ENCODE measurements at regions not wholly inside any gene's neighbourhood (a gene's known extent, or its start where the extent isn't known, plus 50 kb on each side); places are given as distances from the start of the nearest gene placed in this dataset.

DNA sequence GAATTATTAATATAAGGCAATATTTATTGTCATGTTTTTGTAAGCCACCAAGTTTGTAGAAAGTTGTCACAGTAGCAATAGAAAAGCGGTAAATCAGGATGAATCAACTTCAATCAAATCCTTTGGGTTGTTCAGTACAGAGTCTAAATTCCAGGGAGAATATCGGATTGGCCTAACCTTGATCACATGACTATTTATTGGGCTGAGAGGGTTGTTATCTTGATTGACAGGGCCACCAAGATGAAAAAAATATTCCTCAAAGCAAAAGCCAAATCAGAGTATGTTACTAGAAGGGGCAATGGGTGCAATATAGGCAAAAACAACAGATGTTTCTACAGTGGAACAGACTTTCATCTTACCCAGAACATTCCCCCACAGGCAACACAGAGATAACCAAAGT, 270.0 kb downstream of the METTL4 start (continued):
- TF ChIP-seq NR2F2 (IDR thresholded peaks at IDR 0.05): no peak
- TF ChIP-seq, protein P1, sequence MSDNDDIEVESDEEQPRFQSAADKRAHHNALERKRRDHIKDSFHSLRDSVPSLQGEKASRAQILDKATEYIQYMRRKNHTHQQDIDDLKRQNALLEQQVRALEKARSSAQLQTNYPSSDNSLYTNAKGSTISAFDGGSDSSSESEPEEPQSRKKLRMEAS (IDR thresholded peaks at IDR 0.05): no peak
- no peak for TF ChIP-seq RAD21 (IDR thresholded peaks at IDR 0.05)

DNA sequence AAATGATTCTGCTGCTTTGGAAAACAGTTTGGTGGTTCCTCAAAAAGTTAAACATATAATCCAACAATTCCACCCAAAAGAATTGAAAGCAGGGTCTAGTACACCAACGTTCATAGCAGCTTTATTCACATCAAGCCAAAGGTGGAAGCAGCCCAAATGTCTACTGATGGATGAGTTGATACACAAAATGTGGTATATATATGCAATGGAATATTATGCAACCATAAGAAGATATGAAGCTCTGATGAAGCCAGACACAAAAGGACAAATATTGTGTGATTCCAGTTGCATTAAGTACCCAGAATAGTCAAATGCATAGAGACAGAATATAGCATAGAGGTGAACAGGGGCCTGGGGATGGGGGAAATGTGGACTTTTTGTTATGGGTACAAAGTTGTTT, 269.3 kb downstream of the METTL4 start:
- WGBS: 64% methylated on average over 1 of the region's 1 CpG

More for the DNA sequence above, 269.3 kb downstream of the METTL4 start:
- Histone ChIP-seq H3K36me3 (ENCODE audit: control insufficient read depth in 4 of 4, insufficient read depth in 3 of 4, low read depth in 1 of 4, low read length in 3 of 4) (no peaks in the 10 kb centered on the region), H3K27me3 (ENCODE audit: control insufficient read depth in 4 of 4, insufficient read depth in 4 of 4, low read length in 3 of 4) (no peaks in the 10 kb centered on the region), H3K4me3 (ENCODE audit: low read depth in 1 of 3, low read length in 3 of 3) (no peak overlapping the region), H3K9me3 (ENCODE audit: control insufficient read depth in 4 of 4, low read length in 3 of 4) (no peaks in the 10 kb centered on the region), H3K27ac (ENCODE audit: low read depth in 1 of 2, low read length in 2 of 2) (no peak overlapping the region), H3K9ac (ENCODE audit: low read depth in 1 of 2, low read length in 2 of 2) (no peak overlapping the region), H3K4me1 (ENCODE audit: control insufficient read depth in 4 of 4, insufficient read depth in 4 of 4, low read length in 3 of 4) (peaks cover 0 to 4% (median 2%) of the 10 kb centered on the region in 4 donors)
- no peak for DNase-seq (ENCODE audit: low spot score)
- TF ChIP-seq HNF4G (IDR thresholded peaks at IDR 0.05) (no peak), RXRA (IDR thresholded peaks at IDR 0.05) (no peak), EGR1 (IDR thresholded peaks at IDR 0.05; ENCODE audit: low read depth in 2 of 2) (no peak), TAF1 (conservative IDR thresholded peaks at IDR 0.05) (no peak), JUND (IDR thresholded peaks at IDR 0.05) (no peak), GABPA (IDR thresholded peaks at IDR 0.05 in 1 of 2, conservative IDR thresholded peaks at IDR 0.05 in 1 of 2) (no peak), FOXA2 (IDR thresholded peaks at IDR 0.05) (no peak), FOXA1 (IDR thresholded peaks at IDR 0.05) (no peak), SP1 (IDR thresholded peaks at IDR 0.05) (no peak), YY1 (IDR thresholded peaks at IDR 0.05) (no peak), HNF4A (conservative IDR thresholded peaks at IDR 0.05) (no peak), RAD21 (IDR thresholded peaks at IDR 0.05) (no peak), NR2F2 (IDR thresholded peaks at IDR 0.05) (no peak)
- TF ChIP-seq, protein P2, sequence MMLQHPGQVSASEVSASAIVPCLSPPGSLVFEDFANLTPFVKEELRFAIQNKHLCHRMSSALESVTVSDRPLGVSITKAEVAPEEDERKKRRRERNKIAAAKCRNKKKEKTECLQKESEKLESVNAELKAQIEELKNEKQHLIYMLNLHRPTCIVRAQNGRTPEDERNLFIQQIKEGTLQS (IDR thresholded peaks at IDR 0.05): no peak
- TF ChIP-seq, protein P3, sequence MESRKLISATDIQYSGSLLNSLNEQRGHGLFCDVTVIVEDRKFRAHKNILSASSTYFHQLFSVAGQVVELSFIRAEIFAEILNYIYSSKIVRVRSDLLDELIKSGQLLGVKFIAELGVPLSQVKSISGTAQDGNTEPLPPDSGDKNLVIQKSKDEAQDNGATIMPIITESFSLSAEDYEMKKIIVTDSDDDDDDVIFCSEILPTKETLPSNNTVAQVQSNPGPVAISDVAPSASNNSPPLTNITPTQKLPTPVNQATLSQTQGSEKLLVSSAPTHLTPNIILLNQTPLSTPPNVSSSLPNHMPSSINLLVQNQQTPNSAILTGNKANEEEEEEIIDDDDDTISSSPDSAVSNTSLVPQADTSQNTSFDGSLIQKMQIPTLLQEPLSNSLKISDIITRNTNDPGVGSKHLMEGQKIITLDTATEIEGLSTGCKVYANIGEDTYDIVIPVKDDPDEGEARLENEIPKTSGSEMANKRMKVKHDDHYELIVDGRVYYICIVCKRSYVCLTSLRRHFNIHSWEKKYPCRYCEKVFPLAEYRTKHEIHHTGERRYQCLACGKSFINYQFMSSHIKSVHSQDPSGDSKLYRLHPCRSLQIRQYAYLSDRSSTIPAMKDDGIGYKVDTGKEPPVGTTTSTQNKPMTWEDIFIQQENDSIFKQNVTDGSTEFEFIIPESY (IDR thresholded peaks at IDR 0.05): no peak
- TF ChIP-seq, protein P4, sequence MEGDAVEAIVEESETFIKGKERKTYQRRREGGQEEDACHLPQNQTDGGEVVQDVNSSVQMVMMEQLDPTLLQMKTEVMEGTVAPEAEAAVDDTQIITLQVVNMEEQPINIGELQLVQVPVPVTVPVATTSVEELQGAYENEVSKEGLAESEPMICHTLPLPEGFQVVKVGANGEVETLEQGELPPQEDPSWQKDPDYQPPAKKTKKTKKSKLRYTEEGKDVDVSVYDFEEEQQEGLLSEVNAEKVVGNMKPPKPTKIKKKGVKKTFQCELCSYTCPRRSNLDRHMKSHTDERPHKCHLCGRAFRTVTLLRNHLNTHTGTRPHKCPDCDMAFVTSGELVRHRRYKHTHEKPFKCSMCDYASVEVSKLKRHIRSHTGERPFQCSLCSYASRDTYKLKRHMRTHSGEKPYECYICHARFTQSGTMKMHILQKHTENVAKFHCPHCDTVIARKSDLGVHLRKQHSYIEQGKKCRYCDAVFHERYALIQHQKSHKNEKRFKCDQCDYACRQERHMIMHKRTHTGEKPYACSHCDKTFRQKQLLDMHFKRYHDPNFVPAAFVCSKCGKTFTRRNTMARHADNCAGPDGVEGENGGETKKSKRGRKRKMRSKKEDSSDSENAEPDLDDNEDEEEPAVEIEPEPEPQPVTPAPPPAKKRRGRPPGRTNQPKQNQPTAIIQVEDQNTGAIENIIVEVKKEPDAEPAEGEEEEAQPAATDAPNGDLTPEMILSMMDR (IDR thresholded peaks at IDR 0.05; ENCODE audit: low read depth, low read length, missing input control): no peak
- TF ChIP-seq, protein P1 (IDR thresholded peaks at IDR 0.05): no peak
- TF ChIP-seq, protein P5, sequence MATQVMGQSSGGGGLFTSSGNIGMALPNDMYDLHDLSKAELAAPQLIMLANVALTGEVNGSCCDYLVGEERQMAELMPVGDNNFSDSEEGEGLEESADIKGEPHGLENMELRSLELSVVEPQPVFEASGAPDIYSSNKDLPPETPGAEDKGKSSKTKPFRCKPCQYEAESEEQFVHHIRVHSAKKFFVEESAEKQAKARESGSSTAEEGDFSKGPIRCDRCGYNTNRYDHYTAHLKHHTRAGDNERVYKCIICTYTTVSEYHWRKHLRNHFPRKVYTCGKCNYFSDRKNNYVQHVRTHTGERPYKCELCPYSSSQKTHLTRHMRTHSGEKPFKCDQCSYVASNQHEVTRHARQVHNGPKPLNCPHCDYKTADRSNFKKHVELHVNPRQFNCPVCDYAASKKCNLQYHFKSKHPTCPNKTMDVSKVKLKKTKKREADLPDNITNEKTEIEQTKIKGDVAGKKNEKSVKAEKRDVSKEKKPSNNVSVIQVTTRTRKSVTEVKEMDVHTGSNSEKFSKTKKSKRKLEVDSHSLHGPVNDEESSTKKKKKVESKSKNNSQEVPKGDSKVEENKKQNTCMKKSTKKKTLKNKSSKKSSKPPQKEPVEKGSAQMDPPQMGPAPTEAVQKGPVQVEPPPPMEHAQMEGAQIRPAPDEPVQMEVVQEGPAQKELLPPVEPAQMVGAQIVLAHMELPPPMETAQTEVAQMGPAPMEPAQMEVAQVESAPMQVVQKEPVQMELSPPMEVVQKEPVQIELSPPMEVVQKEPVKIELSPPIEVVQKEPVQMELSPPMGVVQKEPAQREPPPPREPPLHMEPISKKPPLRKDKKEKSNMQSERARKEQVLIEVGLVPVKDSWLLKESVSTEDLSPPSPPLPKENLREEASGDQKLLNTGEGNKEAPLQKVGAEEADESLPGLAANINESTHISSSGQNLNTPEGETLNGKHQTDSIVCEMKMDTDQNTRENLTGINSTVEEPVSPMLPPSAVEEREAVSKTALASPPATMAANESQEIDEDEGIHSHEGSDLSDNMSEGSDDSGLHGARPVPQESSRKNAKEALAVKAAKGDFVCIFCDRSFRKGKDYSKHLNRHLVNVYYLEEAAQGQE (IDR thresholded peaks at IDR 0.05): no peak
